GM12878 (cell line): ENCODE measurements at regions not wholly inside any gene's neighbourhood (a gene's known extent, or its start where the extent isn't known, plus 50 kb on each side); places are given as distances from the start of the nearest gene placed in this dataset.

Experiments
- ATAC-seq: fragments of 200-7000 bp; cut with Tn5 transposase; 3 replicates; pipeline ENCODE4 v1.9.1; 2020; ENCODE audit warnings: mild to moderate bottlenecking, moderate library complexity
- BruUV-seq: library from RNA; stranded (reverse); fragments of 400-500 nt; replicated peaks from 2 replicates; lab custom pipeline; 2021; lab: Mats Ljungman, UMichigan
- CTCF ChIA-PET: fragments of 300-600 bp; sonication (Branson Sonifier 250); formaldehyde crosslinking; extraction: SDS; loops from one replicate; lab custom pipeline; 2021; ENCODE audit warnings: inconsistent platforms; lab: Yijun Ruan, JAX
- POLR2A ChIA-PET: fragments of 350-600 bp; formaldehyde crosslinking; extraction: SDS; loops from one replicate; lab custom pipeline; 2021; ENCODE audit warnings: inconsistent platforms; lab: Charles Lee
- RAD21 ChIA-PET: fragments of 300-600 bp; sonication (Branson Sonifier 250); formaldehyde crosslinking; loops from one replicate; lab custom pipeline; 2023; ENCODE audit warnings: antibody characterized with exemption; ENCODE audit not compliant: unreplicated experiment; lab: Charles Lee
- SMC1A ChIA-PET: fragments of 300-600 bp; sonication (Branson Sonifier 250); formaldehyde crosslinking; loops from one replicate; lab custom pipeline; 2023; ENCODE audit not compliant: unreplicated experiment, uncharacterized antibody; lab: Charles Lee
- DNase-seq: peaks from one replicate; pipeline ENCODE4 v3.0.0-alpha.2; 2011; ENCODE audit warnings: low read depth, low spot score
- FAIRE-seq: peaks from 3 replicates; lab custom pipeline; 2011; peaks lifted over from hg19 to GRCh38; lab: Jason Lieb, UNC
- H2AFZ ChIP-seq: 2 replicates; pipeline ENCODE4 v1.6.0; 2011; ENCODE audit warnings: low read depth, low read length, control low read depth; ENCODE audit not compliant: control insufficient read depth
- H3K27ac ChIP-seq: 2 replicates; pipeline ENCODE4 v1.5.1; 2011; ENCODE audit warnings: control low read depth; ENCODE audit not compliant: control insufficient read depth, insufficient read depth
- H3K27me3 ChIP-seq, 2 experiments: replicated peaks in 1 of 2; 2 replicates each; pipeline versions ENCODE4 v1.6.0 to v1.6.1; 2011; ENCODE audit warnings: low read length in 1 of 2; ENCODE audit not compliant: control insufficient read depth in 2 of 2, insufficient read depth in 2 of 2
- H3K36me3 ChIP-seq, 2 experiments: 2 replicates each; pipeline ENCODE4 v1.5.1; 2011; ENCODE audit warnings: low read length in 1 of 2; ENCODE audit not compliant: control insufficient read depth in 2 of 2, insufficient read depth in 2 of 2
- H3K4me1 ChIP-seq: 2 replicates; pipeline ENCODE4 v1.6.1; 2011; ENCODE audit warnings: mild to moderate bottlenecking, low read length, moderate library complexity, mixed read lengths; ENCODE audit not compliant: control insufficient read depth, insufficient read depth
- H3K4me2 ChIP-seq: 2 replicates; pipeline ENCODE4 v1.6.0; 2011; ENCODE audit warnings: control low read depth; ENCODE audit not compliant: control insufficient read depth, insufficient read depth
- H3K4me3 ChIP-seq: fragments of 200-600 bp; sonication (generic); 2 replicates; pipeline ENCODE4 v1.5.1; 2016
- H3K79me2 ChIP-seq: 2 replicates; pipeline ENCODE4 v1.6.0; 2011; ENCODE audit warnings: low read length; ENCODE audit not compliant: control insufficient read depth, insufficient read depth
- H3K9ac ChIP-seq: 2 replicates; pipeline ENCODE4 v1.8.0; 2011; ENCODE audit warnings: low read length, control low read depth, mixed read lengths; ENCODE audit not compliant: control insufficient read depth, insufficient read depth
- H3K9me3 ChIP-seq: replicated peaks from 3 replicates; pipeline ENCODE4 v1.5.1; 2011; ENCODE audit warnings: mild to moderate bottlenecking, low read length; ENCODE audit not compliant: control insufficient read depth, insufficient read depth
- H4K20me1 ChIP-seq: 2 replicates; pipeline ENCODE4 v1.6.0; 2011; ENCODE audit not compliant: control insufficient read depth, insufficient read depth
- WGBS: methylation state at CpG from one replicate; pipeline ENCODE4 v1.1.6; 2016; ENCODE audit warnings: low lambda C conversion rate; ENCODE audit not compliant: insufficient replicate concordance, insufficient coverage; ENCODE audit errors: missing lambda C conversion rate; 5-methylcytosine and 5-hydroxymethylcytosine counted together
- in situ Hi-C: fragments of 300-500 bp; cut with MboI; formaldehyde crosslinking; loops from 9 replicates; pipeline ENCODE4 v1.14.3; 2018; ENCODE audit warnings: mixed read lengths
- intact Hi-C: fragments of 100-400 bp; cut with micrococcal nuclease; formaldehyde crosslinking; loops from one replicate; pipeline ENCODE4 v1.14.2; 2022; ENCODE audit not compliant: unreplicated experiment
- TF ChIP-seq, protein P1 (sequence below): IDR thresholded peaks from 2 replicates; pipeline ENCODE4 v1.6.1; 2012; ENCODE audit warnings: improper control_type of control experiment, low read depth, low read length; ENCODE audit not compliant: insufficient replicate concordance
- TF ChIP-seq, protein P2 (sequence below): fragments of 150-350 bp; IDR thresholded peaks from 2 replicates; pipeline ENCODE4 v1.6.1; 2016; ENCODE audit warnings: low read depth, low read length

DNA sequence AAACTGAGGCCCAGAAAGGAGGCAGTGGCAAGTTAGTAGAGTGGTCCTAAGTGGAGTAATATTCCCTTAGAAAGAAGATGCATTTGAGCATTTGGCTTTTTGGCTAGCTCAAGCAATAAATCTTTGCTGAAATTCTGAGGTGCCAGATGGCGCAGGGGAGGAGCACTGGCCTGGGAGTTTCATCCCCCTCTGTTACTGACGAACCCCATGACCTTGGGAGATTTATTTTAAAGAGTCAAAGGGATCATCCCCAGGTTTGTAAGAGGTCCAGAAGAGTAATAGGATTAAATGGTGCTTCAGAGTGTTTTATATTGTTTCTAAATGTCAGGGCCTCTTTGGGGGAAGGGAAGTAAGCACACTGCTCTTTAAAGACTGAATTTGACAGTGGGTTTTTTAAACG, 85.1 kb upstream of the PIAS1 start:
- H3K4me2 ChIP-seq, result peak overlapping the region; percentile 79
- 33% methylated on average over 3 of the region's 3 CpGs for WGBS
- in situ Hi-C loops (no loop called here), intact Hi-C loops (no loop called here)
- ChIA-PET SMC1A (interaction anchor here (1.0 to 1.7 kb wide), 7 partner anchors 8 to 105 kb away, joined by 3 to 6 read pairs (median 4); no protein-coding TSS in a partner anchor), CTCF (interaction anchor here (0.6 to 2.0 kb wide), 5 partner anchors 9 to 484 kb away, joined by 3 to 6 read pairs (median 4); no protein-coding TSS in a partner anchor), RAD21 (interaction anchor here (1.2 to 1.6 kb wide), 2 partner anchors 86 to 106 kb away, joined by 4 to 5 read pairs; partner anchors contain the start of gene PIAS1), POLR2A (interaction anchor here (0.9 kb wide), 1 partner anchor 67 kb away, joined by 3 read pairs; no protein-coding TSS in a partner anchor)
- DNase-seq, result no peak
- no peak for FAIRE-seq
- no peaks in the 10 kb centered on the region; the same call in 2 of the 3 replicates for H3K9me3 ChIP-seq
- peak overlapping the region; percentile 58; the same call in 1 of the 2 replicates for H3K4me3 ChIP-seq
- no peaks in the 10 kb centered on the region for H3K27me3 ChIP-seq
- H3K36me3 ChIP-seq, result no peaks in the 10 kb centered on the region
- H3K79me2 ChIP-seq, result no peaks in the 10 kb centered on the region
- no peak overlapping the region for H3K27ac ChIP-seq
- peak overlapping the region; percentile 89 for H2AFZ ChIP-seq
- no peaks in the 10 kb centered on the region for H4K20me1 ChIP-seq
- H3K4me1 ChIP-seq, result peaks cover 14% of the 10 kb centered on the region
- peak; percentile 29; the same call in 2 of the 3 replicates for ATAC-seq
- BruUV-seq, result no TSS peak
- TF ChIP-seq, protein P1, sequence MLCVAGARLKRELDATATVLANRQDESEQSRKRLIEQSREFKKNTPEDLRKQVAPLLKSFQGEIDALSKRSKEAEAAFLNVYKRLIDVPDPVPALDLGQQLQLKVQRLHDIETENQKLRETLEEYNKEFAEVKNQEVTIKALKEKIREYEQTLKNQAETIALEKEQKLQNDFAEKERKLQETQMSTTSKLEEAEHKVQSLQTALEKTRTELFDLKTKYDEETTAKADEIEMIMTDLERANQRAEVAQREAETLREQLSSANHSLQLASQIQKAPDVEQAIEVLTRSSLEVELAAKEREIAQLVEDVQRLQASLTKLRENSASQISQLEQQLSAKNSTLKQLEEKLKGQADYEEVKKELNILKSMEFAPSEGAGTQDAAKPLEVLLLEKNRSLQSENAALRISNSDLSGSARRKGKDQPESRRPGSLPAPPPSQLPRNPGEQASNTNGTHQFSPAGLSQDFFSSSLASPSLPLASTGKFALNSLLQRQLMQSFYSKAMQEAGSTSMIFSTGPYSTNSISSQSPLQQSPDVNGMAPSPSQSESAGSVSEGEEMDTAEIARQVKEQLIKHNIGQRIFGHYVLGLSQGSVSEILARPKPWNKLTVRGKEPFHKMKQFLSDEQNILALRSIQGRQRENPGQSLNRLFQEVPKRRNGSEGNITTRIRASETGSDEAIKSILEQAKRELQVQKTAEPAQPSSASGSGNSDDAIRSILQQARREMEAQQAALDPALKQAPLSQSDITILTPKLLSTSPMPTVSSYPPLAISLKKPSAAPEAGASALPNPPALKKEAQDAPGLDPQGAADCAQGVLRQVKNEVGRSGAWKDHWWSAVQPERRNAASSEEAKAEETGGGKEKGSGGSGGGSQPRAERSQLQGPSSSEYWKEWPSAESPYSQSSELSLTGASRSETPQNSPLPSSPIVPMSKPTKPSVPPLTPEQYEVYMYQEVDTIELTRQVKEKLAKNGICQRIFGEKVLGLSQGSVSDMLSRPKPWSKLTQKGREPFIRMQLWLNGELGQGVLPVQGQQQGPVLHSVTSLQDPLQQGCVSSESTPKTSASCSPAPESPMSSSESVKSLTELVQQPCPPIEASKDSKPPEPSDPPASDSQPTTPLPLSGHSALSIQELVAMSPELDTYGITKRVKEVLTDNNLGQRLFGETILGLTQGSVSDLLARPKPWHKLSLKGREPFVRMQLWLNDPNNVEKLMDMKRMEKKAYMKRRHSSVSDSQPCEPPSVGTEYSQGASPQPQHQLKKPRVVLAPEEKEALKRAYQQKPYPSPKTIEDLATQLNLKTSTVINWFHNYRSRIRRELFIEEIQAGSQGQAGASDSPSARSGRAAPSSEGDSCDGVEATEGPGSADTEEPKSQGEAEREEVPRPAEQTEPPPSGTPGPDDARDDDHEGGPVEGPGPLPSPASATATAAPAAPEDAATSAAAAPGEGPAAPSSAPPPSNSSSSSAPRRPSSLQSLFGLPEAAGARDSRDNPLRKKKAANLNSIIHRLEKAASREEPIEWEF, result no peak
- TF ChIP-seq, protein P2, sequence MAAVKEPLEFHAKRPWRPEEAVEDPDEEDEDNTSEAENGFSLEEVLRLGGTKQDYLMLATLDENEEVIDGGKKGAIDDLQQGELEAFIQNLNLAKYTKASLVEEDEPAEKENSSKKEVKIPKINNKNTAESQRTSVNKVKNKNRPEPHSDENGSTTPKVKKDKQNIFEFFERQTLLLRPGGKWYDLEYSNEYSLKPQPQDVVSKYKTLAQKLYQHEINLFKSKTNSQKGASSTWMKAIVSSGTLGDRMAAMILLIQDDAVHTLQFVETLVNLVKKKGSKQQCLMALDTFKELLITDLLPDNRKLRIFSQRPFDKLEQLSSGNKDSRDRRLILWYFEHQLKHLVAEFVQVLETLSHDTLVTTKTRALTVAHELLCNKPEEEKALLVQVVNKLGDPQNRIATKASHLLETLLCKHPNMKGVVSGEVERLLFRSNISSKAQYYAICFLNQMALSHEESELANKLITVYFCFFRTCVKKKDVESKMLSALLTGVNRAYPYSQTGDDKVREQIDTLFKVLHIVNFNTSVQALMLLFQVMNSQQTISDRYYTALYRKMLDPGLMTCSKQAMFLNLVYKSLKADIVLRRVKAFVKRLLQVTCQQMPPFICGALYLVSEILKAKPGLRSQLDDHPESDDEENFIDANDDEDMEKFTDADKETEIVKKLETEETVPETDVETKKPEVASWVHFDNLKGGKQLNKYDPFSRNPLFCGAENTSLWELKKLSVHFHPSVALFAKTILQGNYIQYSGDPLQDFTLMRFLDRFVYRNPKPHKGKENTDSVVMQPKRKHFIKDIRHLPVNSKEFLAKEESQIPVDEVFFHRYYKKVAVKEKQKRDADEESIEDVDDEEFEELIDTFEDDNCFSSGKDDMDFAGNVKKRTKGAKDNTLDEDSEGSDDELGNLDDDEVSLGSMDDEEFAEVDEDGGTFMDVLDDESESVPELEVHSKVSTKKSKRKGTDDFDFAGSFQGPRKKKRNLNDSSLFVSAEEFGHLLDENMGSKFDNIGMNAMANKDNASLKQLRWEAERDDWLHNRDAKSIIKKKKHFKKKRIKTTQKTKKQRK, result no peak
- H3K9ac ChIP-seq, result no peak overlapping the region
